Left ventricle myocardium superior (tissue), 1 donor: ENCODE measurements at regions not wholly inside any gene's neighbourhood (a gene's known extent, or its start where the extent isn't known, plus 50 kb on each side); places are given as distances from the start of the nearest gene placed in this dataset.

Source experiments
- ATAC-seq: fragments of 200-7000 bp; cut with Tn5 transposase; one replicate; pipeline ENCODE4 v1.9.1; 2020; ENCODE audit warnings: mild to moderate bottlenecking, moderate library complexity
- DNase-seq: peaks from one replicate; pipeline ENCODE4 v3.0.0-alpha.2; 2020
- intact Hi-C: fragments of 100-400 bp; cut with micrococcal nuclease; formaldehyde crosslinking; loops from one replicate; pipeline ENCODE4 v1.11.0; 2022
- donor health status: DM: no; HTN: yes; CAD: no; lungs with severe emphysema.

DNA sequence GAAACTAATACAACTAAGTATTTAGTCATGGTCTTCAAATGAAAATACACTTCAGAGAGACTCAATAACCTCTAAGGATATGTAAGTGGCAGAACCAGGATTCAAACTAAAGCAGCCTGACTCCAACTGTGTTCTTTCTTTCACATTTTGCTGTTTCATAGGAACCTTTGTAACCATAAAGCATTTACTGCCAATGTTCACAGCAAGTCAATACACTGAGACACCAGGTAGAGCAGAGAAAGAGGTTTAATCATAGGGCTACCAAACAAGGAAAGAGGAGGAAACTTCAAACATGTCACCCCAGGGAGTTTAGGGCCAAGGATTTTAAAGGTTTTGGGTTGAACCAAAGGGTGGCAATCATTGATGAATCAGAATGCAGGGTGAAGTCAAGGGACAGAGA, 263.1 kb upstream of the PTGER4 start:
- intact Hi-C loops: no loop called here
- no peak for ATAC-seq
- DNase-seq: no peak

DNA sequence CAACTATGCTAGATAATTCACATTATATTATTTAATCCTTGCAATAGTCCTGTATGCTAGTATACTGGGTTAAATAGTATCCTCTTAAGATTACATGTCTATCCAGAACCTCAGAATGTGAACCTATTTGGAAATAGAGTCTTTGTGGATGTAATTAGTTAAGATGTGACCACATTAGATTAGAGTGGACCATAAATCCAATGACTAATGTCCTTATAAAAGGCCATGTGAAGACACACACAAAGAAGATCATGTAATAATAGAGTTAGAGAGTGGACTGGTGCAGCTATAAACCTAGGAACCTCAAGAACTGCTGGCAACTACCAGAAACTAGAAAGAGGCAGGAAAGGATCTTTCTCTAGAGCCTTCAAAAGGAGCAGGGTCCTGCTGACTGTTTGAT, 263.6 kb upstream of the PTGER4 start:
- ATAC-seq (no peak), DNase-seq (no peak)
- intact Hi-C loops: no loop called here

DNA sequence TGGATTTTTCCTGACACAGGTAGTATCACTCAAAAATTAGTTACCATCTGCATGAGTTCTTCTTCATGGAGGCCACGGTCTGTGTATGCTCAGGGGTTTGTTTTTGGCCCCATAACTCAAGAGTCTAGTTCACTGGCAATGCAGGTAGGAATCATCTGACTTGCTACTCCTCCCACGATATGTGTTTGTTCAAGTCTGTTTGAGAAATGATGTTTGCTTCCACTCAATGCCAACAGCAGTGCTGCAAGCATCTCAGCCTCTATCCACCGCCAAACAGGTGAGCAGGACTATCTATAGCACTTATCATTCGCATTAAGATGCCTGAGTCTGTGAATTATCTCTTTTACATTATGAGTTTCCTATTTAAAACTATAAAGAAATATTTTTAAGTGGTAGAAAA, 264.8 kb upstream of the PTGER4 start:
- DNase-seq: no peak
- intact Hi-C loops: no loop called here
- no peak for ATAC-seq

DNA sequence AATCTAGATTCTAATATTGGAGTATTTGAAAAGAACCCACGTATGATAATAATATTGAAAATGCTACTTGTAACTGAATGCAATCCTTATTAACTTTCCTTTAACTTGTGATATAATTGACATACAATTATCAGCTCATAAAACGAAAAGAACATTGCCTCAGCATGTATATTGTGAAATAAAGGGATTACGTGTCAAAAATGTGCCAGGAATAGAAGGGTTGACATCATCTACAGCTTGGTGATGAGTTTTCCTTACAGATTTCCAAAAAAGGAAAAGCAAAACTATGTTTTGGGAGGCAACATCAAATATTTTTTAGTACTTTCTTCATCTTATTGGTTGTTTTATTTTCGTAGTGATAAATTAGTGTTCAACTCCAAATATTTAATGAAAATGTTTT, 266.0 kb upstream of the PTGER4 start:
- intact Hi-C loops: no loop called here
- no peak for ATAC-seq
- no peak for DNase-seq

DNA sequence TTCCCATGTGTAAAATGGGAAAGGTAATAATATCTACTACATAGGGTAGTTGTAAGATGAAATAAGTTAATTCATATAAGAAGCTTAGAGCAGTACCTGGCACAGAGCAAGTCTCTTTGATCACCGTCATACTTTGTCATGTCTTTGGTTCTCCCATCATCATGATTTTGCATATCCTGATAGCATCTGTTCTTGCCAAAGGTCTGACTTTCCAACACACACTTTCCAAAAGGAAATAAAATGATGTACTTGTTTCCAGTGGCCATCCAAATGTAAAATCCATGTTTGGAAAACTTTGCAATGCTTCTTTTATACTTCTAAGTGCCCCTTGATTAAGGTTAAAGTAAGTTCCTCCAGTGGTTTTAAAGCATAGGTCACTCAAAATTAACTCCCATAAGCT, 266.9 kb upstream of the PTGER4 start:
- no peak for DNase-seq
- no peak for ATAC-seq
- intact Hi-C loops: no loop called here

DNA sequence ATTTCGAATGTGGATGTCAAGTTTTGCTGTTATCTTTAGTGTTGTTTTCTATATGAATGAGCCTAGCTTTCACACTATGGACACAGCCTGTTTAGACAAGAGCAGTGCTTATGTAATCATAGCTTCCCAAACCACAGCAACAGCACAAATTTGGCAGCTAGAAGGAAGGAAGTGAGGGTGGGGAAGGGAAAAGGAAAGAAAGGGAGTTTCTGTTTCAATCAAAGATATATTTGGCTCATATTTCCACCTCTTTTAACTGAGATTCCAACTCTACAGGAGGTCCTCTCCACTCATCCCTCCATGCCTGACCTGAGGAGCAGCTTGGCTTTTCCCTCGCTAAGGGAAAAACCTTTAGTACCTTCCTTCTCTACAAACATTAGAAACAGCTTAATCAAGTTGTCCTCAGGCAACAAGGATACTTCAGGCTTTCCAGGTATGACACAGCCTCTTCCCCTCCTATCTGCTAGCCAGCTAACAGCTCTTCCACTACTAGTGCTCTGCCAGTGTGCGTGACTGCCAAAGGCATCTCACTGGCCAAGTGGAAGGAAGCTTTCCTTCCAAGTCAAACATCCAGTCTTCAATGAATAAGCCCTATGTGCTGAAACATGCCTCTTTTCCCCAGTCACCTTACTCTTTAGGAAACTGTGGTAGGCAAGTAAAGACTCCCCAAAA, 268.6 kb upstream of the PTGER4 start:
- DNase-seq: peak; percentile 36
- peak; percentile 89 for ATAC-seq
- intact Hi-C loops: no loop called here

DNA sequence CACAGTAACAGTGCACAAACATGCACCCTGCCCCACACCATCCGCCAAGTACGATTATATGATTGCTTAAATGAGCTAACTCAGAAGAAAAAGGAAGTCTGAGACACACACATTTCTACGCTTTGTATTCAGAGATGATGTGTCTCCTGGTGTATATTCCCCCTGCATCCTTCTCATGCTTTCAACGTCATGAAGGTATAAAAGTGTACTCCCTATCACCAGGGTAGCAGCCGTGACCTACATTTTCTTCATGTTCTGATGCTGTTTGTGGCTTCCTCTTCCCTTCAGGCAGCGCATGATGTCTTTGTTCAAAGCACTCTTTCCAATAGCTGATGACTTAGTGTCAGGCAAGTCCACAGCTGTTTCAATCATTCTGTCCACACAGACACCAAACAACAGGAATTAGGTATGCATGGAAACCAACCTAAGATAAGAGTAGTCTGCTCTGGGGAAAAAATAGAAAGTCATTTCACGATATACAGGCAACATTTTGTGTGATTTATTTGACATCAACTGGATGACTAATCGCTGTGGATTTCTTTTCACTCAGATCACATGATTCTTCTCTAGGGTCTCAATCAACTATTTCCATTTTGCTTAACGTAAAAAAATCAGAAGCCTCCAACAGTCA, 269.4 kb upstream of the PTGER4 start:
- ATAC-seq (peak; percentile 61), DNase-seq (peak; percentile 25)

DNA sequence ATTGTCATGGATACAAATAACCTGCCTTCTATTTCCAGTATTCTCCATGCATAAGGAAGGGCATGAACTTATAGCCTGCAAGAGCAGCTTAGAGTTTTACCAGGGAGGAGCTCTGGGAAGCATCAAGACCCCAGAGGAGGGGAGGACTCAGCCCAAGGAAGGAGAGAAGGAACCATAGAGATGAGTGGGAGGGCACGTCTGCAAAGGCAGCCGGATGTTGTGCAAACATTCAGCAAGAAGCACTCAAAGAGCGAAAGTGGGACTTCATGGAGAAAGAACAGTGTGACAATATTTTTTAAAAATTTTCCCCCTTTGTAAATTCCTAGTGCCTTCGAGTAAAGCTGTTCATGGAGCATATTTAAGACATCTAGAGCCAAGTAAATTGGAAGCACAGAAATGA, 270.1 kb upstream of the PTGER4 start:
- peak; percentile 32 for ATAC-seq
- peak; percentile 32 for DNase-seq
- intact Hi-C loops: no loop called here

More for the DNA sequence above, 269.4 kb upstream of the PTGER4 start:
- intact Hi-C loops: no loop called here

DNA sequence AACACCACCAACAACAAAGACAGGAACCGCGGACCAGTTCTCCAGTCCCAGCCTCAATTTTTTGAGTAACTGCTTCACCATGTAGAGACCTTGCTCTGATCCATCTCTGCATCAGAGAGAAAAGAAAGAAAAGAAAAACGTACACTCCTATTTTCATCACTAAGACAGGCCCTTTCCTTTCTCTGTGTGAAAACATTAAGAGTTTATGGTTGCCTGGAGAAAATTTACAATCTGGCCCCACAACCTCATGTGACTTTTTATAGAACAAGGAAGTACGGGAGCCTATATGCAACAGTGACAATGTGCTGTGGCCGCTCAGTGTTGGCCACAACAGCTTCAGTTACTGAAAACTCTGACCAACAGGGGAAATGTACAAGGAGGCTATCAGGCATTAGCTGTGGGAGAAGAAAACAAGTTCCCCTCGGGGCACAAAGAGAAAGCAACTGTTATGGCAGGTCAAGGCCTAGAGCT, 272.9 kb upstream of the PTGER4 start:
- ATAC-seq (peak; percentile 6), DNase-seq (no peak)
- intact Hi-C loops: no loop called here

DNA sequence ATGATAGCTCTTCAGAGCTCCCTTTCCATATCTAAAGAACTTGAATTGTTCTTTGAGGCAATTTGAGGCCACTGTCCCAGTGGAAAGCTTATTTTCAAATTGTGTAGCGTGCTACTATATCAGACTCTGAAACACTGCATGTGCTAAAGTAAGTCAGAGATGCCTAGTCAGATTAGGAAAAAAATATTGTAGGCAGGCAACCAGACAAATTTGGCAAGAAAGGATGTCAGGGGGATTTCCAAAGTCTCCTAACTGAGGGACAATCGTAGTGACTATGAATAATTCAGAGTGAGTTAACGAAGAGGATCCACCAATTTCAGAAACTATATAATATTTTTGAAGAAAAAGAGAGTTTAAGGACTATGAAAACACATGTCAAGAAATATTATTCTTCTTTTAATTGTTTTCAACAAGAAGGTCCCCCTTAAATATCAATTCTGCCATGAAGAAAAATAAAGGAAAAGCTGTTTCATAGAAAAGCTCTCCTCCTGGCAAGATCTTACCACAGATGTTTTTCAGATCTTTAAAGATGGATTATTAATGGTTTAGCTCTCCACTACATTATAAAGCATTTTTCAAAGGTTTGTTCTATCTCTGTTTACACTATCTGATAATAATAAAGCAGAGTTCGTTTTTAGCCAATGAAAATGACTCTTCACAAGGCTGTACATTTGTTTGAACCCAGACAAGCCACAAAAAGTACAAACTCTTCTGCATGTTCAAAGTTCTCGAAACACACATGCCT, 273.5 kb upstream of the PTGER4 start:
- no peak for ATAC-seq
- intact Hi-C loops: no loop called here
- DNase-seq: no peak

DNA sequence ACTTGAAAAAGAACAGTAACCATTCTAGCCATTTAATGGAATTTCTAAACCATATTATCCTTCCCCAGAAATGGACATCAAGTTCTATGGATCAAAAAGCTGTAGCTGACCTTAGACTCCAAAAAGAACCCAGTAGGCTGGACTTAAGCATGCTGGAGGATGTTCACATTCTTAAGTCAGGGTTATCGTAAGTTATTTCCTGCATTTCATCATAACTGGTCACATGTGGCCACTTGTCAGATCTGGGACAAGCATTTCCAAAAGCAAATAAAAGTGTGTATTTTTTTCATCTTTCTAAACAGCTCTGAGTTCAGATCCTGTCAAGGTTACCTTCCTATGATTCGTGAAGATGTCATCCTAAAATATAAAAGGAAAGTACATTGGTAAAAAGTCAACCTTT, 274.5 kb upstream of the PTGER4 start:
- peak; percentile 61 for ATAC-seq
- DNase-seq: no peak
- intact Hi-C loops: no loop called here

DNA sequence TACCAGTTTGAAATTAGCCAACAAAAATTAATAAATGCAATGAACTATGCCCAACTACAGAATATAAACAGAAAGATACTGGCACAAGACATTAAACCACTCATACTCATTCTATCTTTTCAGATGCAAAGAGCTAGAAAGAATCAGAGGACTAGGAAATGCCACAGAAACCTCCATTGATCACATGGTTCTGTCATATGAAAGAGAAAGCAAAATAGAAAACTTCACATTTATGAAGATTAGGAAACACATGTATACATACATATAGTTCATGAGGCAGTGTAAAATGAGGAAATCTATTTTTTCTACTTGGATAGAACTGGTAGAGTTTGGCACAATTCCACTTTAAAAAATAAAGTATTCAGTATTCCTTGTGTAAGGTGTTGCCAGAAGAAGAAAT, 275.1 kb upstream of the PTGER4 start:
- intact Hi-C loops: no loop called here
- DNase-seq (no peak), ATAC-seq (no peak)

DNA sequence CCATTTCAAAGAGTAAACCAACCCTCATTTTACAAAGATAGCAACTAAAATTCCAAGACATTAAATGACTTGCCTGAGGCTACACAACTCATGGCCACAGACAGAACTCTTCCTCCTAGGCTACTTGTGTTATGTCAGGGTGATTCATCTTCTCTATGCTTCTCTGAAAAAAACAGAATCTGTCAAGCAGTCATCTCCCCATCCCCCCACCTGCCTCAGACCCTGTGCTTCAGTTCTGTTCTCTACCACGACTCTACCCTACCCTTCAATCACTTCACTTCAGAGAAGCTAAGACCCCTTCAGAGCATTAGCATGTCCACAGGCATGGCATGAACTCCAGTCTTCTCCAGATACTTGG, 277.7 kb upstream of the PTGER4 start:
- no peak for ATAC-seq
- intact Hi-C loops: no loop called here
- no peak for DNase-seq

DNA sequence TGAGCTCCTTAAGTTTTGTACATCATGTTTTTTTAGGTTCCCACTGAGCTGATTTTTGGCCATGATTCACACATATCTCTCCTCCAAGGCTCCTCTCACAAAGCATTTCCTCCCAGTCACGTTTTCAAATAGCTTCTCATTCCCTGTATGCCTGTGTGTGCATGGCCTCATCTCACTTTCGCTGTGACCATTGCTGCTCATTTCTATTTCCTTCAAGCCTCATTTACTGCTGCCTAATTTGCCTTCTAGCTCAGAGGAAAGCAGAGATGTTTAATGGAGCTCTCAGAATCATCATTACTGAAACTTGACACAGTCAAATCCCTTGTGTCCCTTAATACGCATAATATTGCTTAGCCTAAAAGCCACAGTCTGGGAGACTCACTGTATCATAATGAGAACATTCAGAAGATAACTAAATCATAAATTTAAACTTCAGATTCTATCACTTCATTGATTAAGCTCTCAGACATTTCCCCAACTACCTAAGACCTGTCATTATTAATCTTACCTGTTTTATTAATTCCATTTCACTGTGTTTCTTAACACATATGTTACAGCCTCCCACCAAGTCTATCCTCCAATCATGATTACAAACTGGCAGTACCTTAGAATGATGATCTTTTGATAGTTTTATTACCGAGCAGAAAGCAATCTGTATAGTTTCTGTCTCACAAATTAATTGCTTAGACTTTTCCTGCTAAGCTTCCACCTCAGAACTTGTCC, 278.3 kb upstream of the PTGER4 start:
- DNase-seq (no peak), ATAC-seq (no peak)
- intact Hi-C loops: no loop called here

DNA sequence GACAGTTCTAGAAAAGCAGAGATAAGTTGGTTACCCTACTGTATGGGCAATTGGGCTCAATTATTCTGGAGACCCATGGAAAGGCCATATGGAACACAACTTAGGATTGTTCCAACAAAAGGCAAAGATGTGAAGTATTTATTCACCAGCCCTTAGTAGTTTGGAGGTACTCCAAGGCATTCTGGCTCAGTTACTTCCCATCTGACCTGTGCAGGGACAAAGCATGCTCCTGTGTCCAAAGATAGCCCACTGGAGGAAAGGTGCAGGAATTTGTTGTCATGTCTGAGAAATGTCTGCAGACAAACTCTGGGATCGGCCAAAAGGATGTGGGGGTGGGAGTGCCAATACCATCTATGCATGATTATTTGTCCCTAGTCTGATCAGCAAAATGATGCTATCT, 279.5 kb upstream of the PTGER4 start:
- ATAC-seq (peak; percentile 56), DNase-seq (no peak)
- intact Hi-C loops: no loop called here

DNA sequence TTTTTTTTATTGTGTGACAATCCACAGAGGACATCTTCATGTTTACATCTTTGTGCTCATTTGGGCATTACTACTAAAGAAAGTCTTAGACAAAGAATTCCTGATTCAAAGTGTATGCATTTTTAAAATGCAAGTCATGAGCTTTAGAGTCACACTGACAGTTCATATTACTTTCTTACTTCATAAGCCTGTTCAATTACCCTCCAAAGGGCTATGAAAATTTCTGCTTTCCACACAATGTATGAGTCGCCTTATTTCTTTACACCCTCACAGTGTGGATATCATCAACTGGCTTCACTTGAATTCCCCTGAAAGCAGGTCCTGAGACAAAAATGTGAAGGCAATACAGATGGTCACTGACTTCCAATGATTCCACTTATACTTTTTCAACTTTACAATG, 280.4 kb upstream of the PTGER4 start:
- no peak for ATAC-seq
- no peak for DNase-seq
- intact Hi-C loops: no loop called here

DNA sequence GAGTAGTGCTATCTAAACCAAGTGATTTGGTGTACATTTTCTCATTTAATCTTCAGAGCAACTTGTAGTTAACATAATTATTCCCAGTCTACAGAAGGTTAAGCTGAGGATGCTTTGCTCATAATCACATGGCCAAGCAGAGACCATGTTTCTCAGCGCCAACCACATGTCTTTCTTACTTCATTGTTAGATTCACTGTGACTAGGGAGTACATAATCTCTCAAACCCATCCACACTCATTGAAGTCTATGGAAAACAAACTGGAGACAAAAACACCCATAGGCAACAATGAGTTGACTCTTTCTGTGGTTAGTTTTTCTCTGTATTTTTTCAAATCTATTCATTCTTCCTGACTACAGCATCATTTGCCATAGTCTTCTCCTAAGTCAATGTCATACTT, 281.7 kb upstream of the PTGER4 start:
- intact Hi-C loops: no loop called here
- DNase-seq (no peak), ATAC-seq (no peak)

DNA sequence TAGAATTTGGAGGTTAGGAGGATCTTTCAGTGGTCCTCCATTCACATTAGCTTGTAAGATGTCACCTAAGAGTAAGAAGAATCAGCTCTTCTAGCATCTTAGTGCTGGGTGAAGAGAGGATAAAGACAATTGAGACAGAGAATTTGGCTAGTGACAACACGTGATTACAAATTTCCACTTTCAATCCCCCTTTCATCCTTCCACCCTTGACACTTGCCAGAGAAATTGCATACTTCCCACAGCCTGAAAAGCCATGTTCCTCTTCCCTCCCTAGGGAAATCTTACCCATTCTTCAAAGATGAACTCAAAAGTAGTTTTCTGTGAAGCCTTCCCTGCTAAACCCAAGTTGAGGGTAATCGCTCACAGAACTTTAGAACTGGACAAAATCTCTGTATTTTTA, 282.6 kb upstream of the PTGER4 start:
- intact Hi-C loops: no loop called here
- DNase-seq (no peak), ATAC-seq (no peak)

DNA sequence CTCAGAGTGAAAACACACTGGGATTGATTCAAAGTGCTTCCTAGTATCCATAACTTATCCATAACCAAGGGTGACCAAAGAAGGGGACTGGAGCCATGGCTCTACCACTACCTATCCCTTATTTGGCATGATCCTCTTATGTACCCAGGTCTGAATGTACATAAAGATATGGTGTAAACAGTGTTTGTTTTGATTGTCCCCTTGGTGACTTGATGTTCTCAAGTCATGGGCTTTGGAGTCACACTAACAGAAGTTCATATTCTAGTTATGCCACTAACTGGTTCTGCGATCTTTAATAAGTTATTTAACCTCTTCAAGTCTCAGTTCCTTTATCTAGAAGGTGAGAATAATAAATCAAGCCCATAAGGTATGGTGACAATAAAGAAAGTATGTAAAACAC, 283.4 kb upstream of the PTGER4 start:
- DNase-seq (no peak), ATAC-seq (no peak)
- intact Hi-C loops: no loop called here

DNA sequence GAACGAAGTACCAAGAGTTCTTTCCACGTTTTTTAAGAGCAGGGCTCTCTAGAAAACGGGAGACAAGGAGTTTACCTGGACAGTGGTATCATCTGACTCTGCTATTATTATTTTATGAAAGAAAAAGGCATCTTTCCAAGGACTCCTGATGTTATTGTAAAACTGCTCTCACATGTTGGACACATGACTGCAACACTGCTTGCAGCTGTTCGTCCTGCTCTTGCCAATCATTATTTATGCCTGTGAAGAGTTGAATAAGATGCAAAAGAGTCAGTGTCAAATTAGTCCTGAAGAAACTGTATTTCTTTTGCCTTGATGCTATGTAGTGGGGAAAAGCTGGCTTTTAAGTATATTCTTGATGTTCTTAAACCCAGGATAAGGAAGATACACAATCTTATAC, 284.5 kb upstream of the PTGER4 start:
- DNase-seq (no peak), ATAC-seq (no peak)
- intact Hi-C loops: no loop called here
